GM23248 (cell line): ENCODE measurements at regions not wholly inside any gene's neighbourhood (a gene's known extent, or its start where the extent isn't known, plus 50 kb on each side); places are given as distances from the start of the nearest gene placed in this dataset.

Experiments
- DNase-seq: peaks from one replicate; pipeline ENCODE4 v3.0.0-alpha.2; 2015
- H2AFZ ChIP-seq: fragments of 200-600 bp; sonication (generic); 2 replicates; pipeline ENCODE4 v1.6.1; 2016; ENCODE audit warnings: antibody characterized with exemption
- H3F3A ChIP-seq: fragments of 200-600 bp; sonication (generic); 2 replicates; pipeline ENCODE4 v1.6.1; 2016; ENCODE audit warnings: mild to moderate bottlenecking, antibody characterized with exemption, mixed run types; ENCODE audit not compliant: insufficient read depth
- H3K27ac ChIP-seq: fragments of 200-600 bp; sonication (generic); 2 replicates; pipeline ENCODE4 v1.5.1; 2016; ENCODE audit warnings: mild to moderate bottlenecking
- H3K27me3 ChIP-seq: fragments of 200-600 bp; sonication (generic); replicated peaks from 2 replicates; pipeline ENCODE4 v1.6.1; 2016; ENCODE audit warnings: mild to moderate bottlenecking; ENCODE audit not compliant: insufficient read depth
- H3K36me3 ChIP-seq: fragments of 200-600 bp; sonication (generic); 2 replicates; pipeline ENCODE4 v1.6.1; 2016; ENCODE audit warnings: low read depth, mild to moderate bottlenecking
- H3K4me1 ChIP-seq: fragments of 200-600 bp; sonication (generic); 2 replicates; pipeline ENCODE4 v1.6.1; 2016; ENCODE audit warnings: mild to moderate bottlenecking; ENCODE audit not compliant: insufficient read depth
- H3K4me2 ChIP-seq: fragments of 200-600 bp; sonication (generic); one replicate; pipeline ENCODE4 v1.6.1; 2016; ENCODE audit warnings: mild to moderate bottlenecking; ENCODE audit not compliant: unreplicated experiment
- H3K4me3 ChIP-seq: fragments of 200-600 bp; sonication (generic); 2 replicates; pipeline ENCODE4 v1.5.1; 2016; ENCODE audit warnings: mild to moderate bottlenecking
- H3K79me2 ChIP-seq: fragments of 200-600 bp; sonication (generic); 2 replicates; pipeline ENCODE4 v1.6.1; 2016; ENCODE audit warnings: mild to moderate bottlenecking; ENCODE audit not compliant: insufficient read depth
- H3K9ac ChIP-seq: fragments of 200-600 bp; sonication (generic); 2 replicates; pipeline ENCODE4 v1.6.1; 2016; ENCODE audit warnings: mild to moderate bottlenecking
- H3K9me2 ChIP-seq: fragments of 200-600 bp; sonication (generic); 2 replicates; pipeline ENCODE4 v1.6.1; 2016; ENCODE audit warnings: mixed run types, mild to moderate bottlenecking, moderate library complexity; ENCODE audit not compliant: insufficient read depth
- H3K9me3 ChIP-seq: fragments of 200-600 bp; sonication (generic); one replicate; pipeline ENCODE4 v1.6.1; 2017; ENCODE audit warnings: low read depth
- H4K20me1 ChIP-seq: fragments of 200-600 bp; sonication (generic); 2 replicates; pipeline ENCODE4 v1.6.0; 2016; ENCODE audit not compliant: insufficient read depth
- EZH2 ChIP-seq: fragments of 200-600 bp; sonication (generic); IDR thresholded peaks from 2 replicates; pipeline ENCODE4 v1.6.1; 2018; ENCODE audit warnings: antibody characterized with exemption, mild to moderate bottlenecking; ENCODE audit not compliant: insufficient read depth, poor library complexity, severe bottlenecking
- EZH2phosphoT487 ChIP-seq: fragments of 200-600 bp; sonication (generic); IDR thresholded peaks from 2 replicates; pipeline ENCODE4 v1.6.1; 2018; ENCODE audit warnings: antibody characterized with exemption, moderate library complexity, mild to moderate bottlenecking, low read depth; ENCODE audit not compliant: insufficient read depth
- WGBS, 2 experiments: methylation state at CpG; one replicate each; pipeline ENCODE4 v1.1.6; 2015 to 2017; ENCODE audit warnings: low lambda C conversion rate in 2 of 2, low coverage in 1 of 2; ENCODE audit errors: missing lambda C conversion rate in 2 of 2; 5-methylcytosine and 5-hydroxymethylcytosine counted together
- in situ Hi-C: fragments of 300-500 bp; cut with MboI; formaldehyde crosslinking; loops from 2 replicates; pipeline ENCODE4 v1.15.0; 2020

DNA sequence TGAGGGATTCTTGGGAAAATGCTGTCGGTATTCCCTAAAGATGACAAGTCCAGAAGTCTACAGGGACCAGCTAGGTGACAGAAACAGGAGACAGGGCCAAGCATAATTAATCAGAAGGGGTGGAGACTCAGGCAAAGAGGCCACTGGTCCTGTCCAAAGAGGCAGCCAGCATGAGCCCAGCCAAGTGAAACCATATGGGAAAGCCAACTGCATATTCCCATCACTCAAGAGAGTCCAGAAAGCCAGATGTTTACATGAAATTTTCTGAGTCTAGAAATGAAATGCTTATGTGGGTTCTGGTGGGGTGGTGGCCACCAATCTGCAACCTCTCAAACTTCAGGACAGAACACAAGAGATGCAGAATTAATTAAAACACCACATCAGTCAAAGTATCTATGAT is 74.3 kb downstream of the ANKRD60 start:
- no peaks in the 10 kb centered on the region for H3K4me1 ChIP-seq
- H3K27me3 ChIP-seq = peaks cover 10% of the 10 kb centered on the region; the same call in 1 of the 2 replicates
- 0 to 5% methylated on average over 1 of the region's 1 CpG for WGBS, 2 experiments
- TF ChIP-seq EZH2phosphoT487 = no peak
- TF ChIP-seq EZH2 = no peak
- H3K4me2 ChIP-seq = no peak overlapping the region
- H4K20me1 ChIP-seq = no peaks in the 10 kb centered on the region
- H3F3A ChIP-seq = no peaks in the 10 kb centered on the region
- in situ Hi-C loops = no loop called here
- no peak overlapping the region for H3K9ac ChIP-seq
- no peak overlapping the region for H2AFZ ChIP-seq
- DNase-seq = no peak
- no peaks in the 10 kb centered on the region for H3K79me2 ChIP-seq
- H3K36me3 ChIP-seq = no peaks in the 10 kb centered on the region
- no peaks in the 10 kb centered on the region for H3K9me2 ChIP-seq
- no peaks in the 10 kb centered on the region for H3K9me3 ChIP-seq
- no peak overlapping the region for H3K27ac ChIP-seq
- no peak overlapping the region for H3K4me3 ChIP-seq

DNA sequence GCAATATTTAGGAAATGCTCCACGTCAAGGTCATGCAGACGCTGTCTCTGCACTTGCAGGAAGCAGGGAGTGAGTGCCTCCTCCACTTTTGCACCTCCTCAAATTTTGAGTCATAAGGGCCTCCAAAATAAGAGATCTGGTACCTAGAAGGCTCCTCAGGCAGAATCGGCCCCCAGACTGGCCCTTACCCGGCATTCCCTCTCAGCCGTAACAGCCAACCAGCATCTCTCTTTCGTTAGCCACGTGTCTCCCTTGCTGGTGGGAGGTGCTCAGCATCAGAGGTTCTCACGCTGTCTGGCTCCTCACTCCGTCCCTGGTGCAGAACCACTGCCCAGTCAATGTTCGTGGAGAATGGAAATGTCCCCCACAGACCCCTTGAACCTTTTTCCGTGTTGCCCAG is 75.3 kb downstream of the ANKRD60 start:
- H3K4me2 ChIP-seq = no peak overlapping the region
- H3K4me1 ChIP-seq = no peaks in the 10 kb centered on the region
- in situ Hi-C loops = no loop called here
- WGBS, 2 experiments = 80 to 82% methylated on average over 11 of the region's 11 CpGs
- H3K27me3 ChIP-seq = peaks cover 17% of the 10 kb centered on the region; the same call in 1 of the 2 replicates
- H3F3A ChIP-seq = no peaks in the 10 kb centered on the region
- no peaks in the 10 kb centered on the region for H3K36me3 ChIP-seq
- no peak overlapping the region for H3K4me3 ChIP-seq
- H3K27ac ChIP-seq = no peak overlapping the region
- no peak overlapping the region for H2AFZ ChIP-seq
- no peaks in the 10 kb centered on the region for H3K9me3 ChIP-seq
- H4K20me1 ChIP-seq = no peaks in the 10 kb centered on the region
- TF ChIP-seq EZH2 (no peak), EZH2phosphoT487 (no peak)
- H3K9me2 ChIP-seq = no peaks in the 10 kb centered on the region
- H3K9ac ChIP-seq = no peak overlapping the region
- DNase-seq = no peak
- H3K79me2 ChIP-seq = no peaks in the 10 kb centered on the region

DNA sequence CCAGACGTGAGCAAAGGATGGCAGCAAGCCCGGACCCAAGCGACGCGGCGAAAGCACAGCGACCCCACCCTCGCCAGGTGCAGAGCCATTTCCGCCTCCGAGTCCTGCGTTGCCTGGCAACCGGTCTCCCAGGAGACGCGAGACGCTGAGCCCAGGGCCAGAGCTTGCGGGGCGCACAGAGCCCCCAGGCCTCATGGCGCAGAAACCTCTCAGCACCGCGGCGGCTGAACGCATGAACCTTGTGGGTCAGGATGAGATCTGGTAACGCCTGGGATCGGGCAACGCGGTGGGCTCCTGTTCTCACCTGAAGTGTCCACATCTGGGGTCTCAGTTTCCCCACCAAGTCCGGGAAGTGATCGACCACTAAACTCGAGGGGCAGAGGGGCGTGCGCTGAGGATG is 77.7 kb downstream of the ANKRD60 start:
- Histone ChIP-seq H3K4me3 (no peak overlapping the region), H3K9me2 (no peaks in the 10 kb centered on the region), H3K4me1 (no peaks in the 10 kb centered on the region), H3F3A (no peaks in the 10 kb centered on the region), H3K9me3 (no peaks in the 10 kb centered on the region), H3K27me3 (peaks cover 27% of the 10 kb centered on the region; the same call in 1 of the 2 replicates), H2AFZ (no peak overlapping the region), H3K4me2 (no peak overlapping the region), H3K79me2 (no peaks in the 10 kb centered on the region), H3K36me3 (no peaks in the 10 kb centered on the region), H3K9ac (no peak overlapping the region), H3K27ac (no peak overlapping the region), H4K20me1 (no peaks in the 10 kb centered on the region)
- DNase-seq = no peak
- WGBS, 2 experiments = 88 to 91% methylated on average over 31 of the region's 31 CpGs
- no peak for TF ChIP-seq EZH2
- TF ChIP-seq EZH2phosphoT487 = no peak
- in situ Hi-C loops = no loop called here

DNA sequence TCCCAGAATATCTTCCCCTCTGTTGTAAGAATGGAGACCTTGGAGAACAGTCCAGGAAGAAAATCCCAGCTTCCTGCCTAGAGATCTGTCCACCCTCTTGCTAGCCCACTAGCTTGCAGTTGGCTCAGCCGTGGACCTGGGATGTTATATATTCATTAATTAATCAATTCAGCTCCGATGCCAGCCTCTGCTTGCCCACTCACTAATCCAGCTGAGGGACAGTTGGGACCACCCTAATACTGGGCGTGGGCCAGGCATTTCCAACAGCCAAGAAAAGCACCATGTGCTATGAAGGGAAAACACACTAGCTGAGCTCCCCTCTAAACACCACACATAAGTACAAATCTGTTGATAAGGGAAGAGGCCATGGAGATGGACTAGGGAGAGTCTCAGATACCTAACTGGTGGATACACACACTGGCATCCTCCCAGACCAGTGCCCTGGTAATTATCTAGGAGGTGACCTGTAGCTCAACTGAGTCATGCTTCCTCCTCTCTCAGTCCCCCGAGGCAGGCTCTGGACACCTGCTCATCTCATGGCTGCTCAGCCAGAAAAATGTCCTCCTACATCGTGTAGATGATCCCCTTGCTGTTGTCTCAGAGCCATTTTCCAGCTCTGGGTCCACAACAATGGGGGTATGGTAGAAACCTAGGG is 78.9 kb downstream of the ANKRD60 start:
- DNase-seq = peak; percentile 36
- no peak overlapping the region for H3K9ac ChIP-seq
- H3K9me2 ChIP-seq = no peaks in the 10 kb centered on the region
- no peaks in the 10 kb centered on the region for H4K20me1 ChIP-seq
- WGBS, 2 experiments = 60% methylated on average over 5 of the region's 5 CpGs
- in situ Hi-C loops = no loop called here
- no peak overlapping the region for H3K4me3 ChIP-seq
- H2AFZ ChIP-seq = no peak overlapping the region
- H3K4me2 ChIP-seq = no peak overlapping the region
- no peak overlapping the region for H3K27ac ChIP-seq
- H3F3A ChIP-seq = no peaks in the 10 kb centered on the region
- peaks cover 30% of the 10 kb centered on the region; the same call in 1 of the 2 replicates for H3K27me3 ChIP-seq
- H3K79me2 ChIP-seq = no peaks in the 10 kb centered on the region
- no peaks in the 10 kb centered on the region for H3K4me1 ChIP-seq
- no peaks in the 10 kb centered on the region for H3K36me3 ChIP-seq
- no peaks in the 10 kb centered on the region for H3K9me3 ChIP-seq
- TF ChIP-seq EZH2 = no peak
- TF ChIP-seq EZH2phosphoT487 = no peak
